K562 (cell line): ENCODE measurements at regions not wholly inside any gene's neighbourhood (a gene's known extent, or its start where the extent isn't known, plus 50 kb on each side); places are given as distances from the start of the nearest gene placed in this dataset.
A peak's percentile ranks its signal among the peaks of the same experiment; 100 is the strongest.

Experiments used
- C11orf30 ChIP-seq: fragments of 450-650 bp; IDR thresholded peaks from 2 replicates; pipeline ENCODE4 v1.6.1; 2016; ENCODE audit warnings: low read depth, mild to moderate bottlenecking
- CXXC5 ChIP-seq: fragments of 250-450 bp; sonication (Bioruptor Pico); IDR thresholded peaks from 2 replicates; pipeline ENCODE4 v1.8.0; 2022; ENCODE audit warnings: inconsistent platforms, mild to moderate bottlenecking, moderate library complexity
- IRF1 ChIP-seq: sonication (generic); formaldehyde crosslinking; IDR thresholded peaks from 2 replicates; pipeline ENCODE4 v1.8.0; 2022; ENCODE audit warnings: missing genetic modification reagents, mild to moderate bottlenecking, borderline replicate concordance
- KLF13 ChIP-seq: fragments of 450-650 bp; IDR thresholded peaks from 2 replicates; pipeline ENCODE4 v1.6.1; 2016; ENCODE audit warnings: missing genetic modification characterization, low read depth, mild to moderate bottlenecking, missing compliant biosample characterization, moderate library complexity, borderline replicate concordance
- MITF ChIP-seq: IDR thresholded peaks from 2 replicates; pipeline ENCODE4 v1.6.1; 2014; ENCODE audit warnings: antibody characterized with exemption
- NCOA6 ChIP-seq: fragments of 450-650 bp; IDR thresholded peaks from 2 replicates; pipeline ENCODE4 v1.6.1; 2017; ENCODE audit warnings: mild to moderate bottlenecking
- PCBP1 ChIP-seq: fragments of 200-400 bp; formaldehyde crosslinking; IDR thresholded peaks from 2 replicates; pipeline ENCODE4 v1.6.1; 2018; ENCODE audit warnings: mild to moderate bottlenecking, low read depth, low read length; ENCODE audit not compliant: poor library complexity, severe bottlenecking
- TAF15 ChIP-seq: fragments of 200-400 bp; formaldehyde crosslinking; IDR thresholded peaks from 2 replicates; pipeline ENCODE4 v1.6.1; 2017; ENCODE audit warnings: mild to moderate bottlenecking, low read depth, low read length, moderate library complexity
- TCF7 ChIP-seq: sonication (generic); IDR thresholded peaks from 2 replicates; pipeline ENCODE4 v1.6.1; 2016; ENCODE audit warnings: antibody characterized with exemption, borderline replicate concordance
- TRIM28 ChIP-seq: fragments of 450-650 bp; IDR thresholded peaks from 2 replicates; pipeline ENCODE4 v1.6.1; 2017
- USF2 ChIP-seq: sonication (generic); formaldehyde crosslinking; IDR thresholded peaks from 2 replicates; pipeline ENCODE4 v1.5.0; 2020; ENCODE audit warnings: missing genetic modification reagents
- ZFPM2 ChIP-seq: fragments of 250-450 bp; sonication (Bioruptor Pico); IDR thresholded peaks from 2 replicates; pipeline ENCODE4 v1.5.1; 2022; ENCODE audit warnings: mild to moderate bottlenecking
- ZNF121 ChIP-seq: sonication (generic); formaldehyde crosslinking; conservative IDR thresholded peaks from 2 replicates; pipeline ENCODE4 v1.8.0; 2022; ENCODE audit warnings: missing genetic modification reagents
- ZNF134 ChIP-seq: fragments of 250-450 bp; sonication (Bioruptor Pico); conservative IDR thresholded peaks from 2 replicates; pipeline ENCODE4 v1.4.0; 2020
- ZNF431 ChIP-seq: sonication (generic); formaldehyde crosslinking; IDR thresholded peaks from 2 replicates; pipeline ENCODE4 v1.8.0; 2022; ENCODE audit warnings: mild to moderate bottlenecking, missing genetic modification reagents
- ZNF707 ChIP-seq: fragments of 250-450 bp; sonication (Bioruptor Pico); conservative IDR thresholded peaks from 2 replicates; pipeline ENCODE4 v1.8.0; 2022; ENCODE audit warnings: inconsistent platforms, mild to moderate bottlenecking, moderate library complexity
- ZNF740 ChIP-seq, 3 experiments: fragments of 200-800 bp in 1 of 3; sonication (Bioruptor generic) in 1 of 3; sonication (generic) in 1 of 3; formaldehyde crosslinking in 1 of 3; IDR thresholded peaks; 2 replicates each; pipeline versions ENCODE4 v1.6.1 to v1.8.0; 2016 to 2022; ENCODE audit warnings: mild to moderate bottlenecking in 2 of 3, missing compliant biosample characterization in 2 of 3, missing genetic modification characterization in 2 of 3, missing genetic modification reagents in 1 of 3

DNA sequence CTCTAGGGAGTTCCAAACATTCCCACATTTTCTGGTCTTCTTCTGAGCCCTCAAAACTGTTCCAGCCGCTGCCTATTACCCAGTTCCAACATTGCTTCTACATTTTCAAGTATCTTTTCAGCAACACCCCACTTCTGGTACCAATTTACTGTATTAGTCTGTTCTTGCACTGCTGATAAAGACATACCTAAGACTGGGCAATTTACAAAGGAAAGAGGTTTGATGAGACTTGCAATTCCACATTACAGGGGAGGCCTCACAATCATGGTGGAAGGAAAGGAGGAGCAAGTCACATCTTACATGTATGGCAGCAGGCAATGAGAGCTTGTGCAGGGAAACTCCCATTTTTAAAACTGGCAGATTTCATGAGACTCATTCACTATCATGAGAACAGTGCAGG, 629.1 kb upstream of the NR2F2 start (continued):
- TF ChIP-seq ZNF134 (no peak), TCF7 (no peak), KLF13 (no peak), PCBP1 (no peak), USF2 (no peak), ZFPM2 (CRISPR knock-in tag) (no peak), C11orf30 (no peak), IRF1 (CRISPR knock-in tag) (no peak), TRIM28 (peak; percentile 94), ZNF740 (CRISPR knock-in tag; IDR thresholded peaks at IDR 0.05) (no peak), ZNF740 (tag; IDR thresholded peaks at IDR 0.05) (no peak), CXXC5 (CRISPR knock-in tag) (no peak), TAF15 (no peak), NCOA6 (no peak), ZNF707 (CRISPR knock-in tag) (peak; percentile 100), ZNF121 (CRISPR knock-in tag) (no peak), ZNF431 (peak; percentile 98), MITF (no peak)
